ENCODE measurements at regions not wholly inside any gene's neighbourhood (a gene's known extent, or its start where the extent isn't known, plus 50 kb on each side); places are given as distances from the start of the nearest gene placed in this dataset.

- Histone ChIP-seq H3K36me3 (ENCODE audit: control insufficient read depth, insufficient read depth, low read length) (no peaks in the 10 kb centered on the region), H4K20me1 (replicated peaks; ENCODE audit: control insufficient read depth, insufficient read depth, low read length) (no peaks in the 10 kb centered on the region), H3K4me2 (ENCODE audit: insufficient read depth, low read length) (no peak overlapping the region), H2AFZ (ENCODE audit: low read depth, low read length) (no peak overlapping the region), H3K4me1 (replicated peaks in 1 of 2; ENCODE audit: control insufficient read depth in 2 of 2, insufficient read depth in 2 of 2, low read length in 2 of 2) (no peaks in the 10 kb centered on the region), H3K27me3 (ENCODE audit: control insufficient read depth in 2 of 2, insufficient read depth in 2 of 2, low read length in 2 of 2) (no peaks in the 10 kb centered on the region), H3K9me1 (ENCODE audit: control insufficient read depth, insufficient read depth, low read length) (no peaks in the 10 kb centered on the region), H3K27ac (ENCODE audit: extremely low read depth, low read depth, low read length) (no peak overlapping the region), H3K9ac (ENCODE audit: insufficient read depth in 1 of 2, low read depth in 2 of 2, low read length in 2 of 2) (no peak overlapping the region), H3K9me3 (replicated peaks; ENCODE audit: control insufficient read depth, insufficient read depth, low read depth, low read length) (no peaks in the 10 kb centered on the region), H3K79me2 (ENCODE audit: control insufficient read depth, insufficient read depth, low read length) (no peaks in the 10 kb centered on the region), H3K4me3 (no peak overlapping the region)
- 0% methylated on average over 1 of the region's 1 CpG for WGBS (ENCODE audit: insufficient coverage, low coverage, missing lambda C conversion rate)
- ChIA-PET POLR2A (no interaction called here), CTCF (ENCODE audit: low intra/inter-chr PET ratio) (no interaction called here)
- no peak for TF ChIP-seq ATF6 (CRISPR knock-in tag; IDR thresholded peaks at IDR 0.05)
- no peak for DNase-seq (ENCODE audit: extremely low read depth in 1 of 4, low spot score in 3 of 4)
- in situ Hi-C loops (cut with MboI) (no loop called here), intact Hi-C loops (cut with micrococcal nuclease) (no loop called here)
- no TSS peak for BruUV-seq (replicated peaks)
- no peak for FAIRE-seq
- no peak for ATAC-seq
Observed at GRCh38 chr5:155686131-155686530, 640.8 kb upstream of the SGCD start.

GRCh38 chr5:155689406-155689805 lies 637.6 kb upstream of the SGCD start:
- Histone ChIP-seq H3K27me3 (ENCODE audit: control insufficient read depth in 2 of 2, insufficient read depth in 2 of 2, low read length in 2 of 2) (no peaks in the 10 kb centered on the region), H3K36me3 (ENCODE audit: control insufficient read depth, insufficient read depth, low read length) (no peaks in the 10 kb centered on the region), H3K4me2 (ENCODE audit: insufficient read depth, low read length) (no peak overlapping the region), H3K79me2 (ENCODE audit: control insufficient read depth, insufficient read depth, low read length) (no peaks in the 10 kb centered on the region), H3K4me1 (replicated peaks in 1 of 2; ENCODE audit: control insufficient read depth in 2 of 2, insufficient read depth in 2 of 2, low read length in 2 of 2) (no peaks in the 10 kb centered on the region), H2AFZ (ENCODE audit: low read depth, low read length) (no peak overlapping the region), H3K9me1 (ENCODE audit: control insufficient read depth, insufficient read depth, low read length) (no peaks in the 10 kb centered on the region), H3K9me3 (replicated peaks; ENCODE audit: control insufficient read depth, insufficient read depth, low read depth, low read length) (no peaks in the 10 kb centered on the region), H3K4me3 (no peak overlapping the region), H3K27ac (ENCODE audit: extremely low read depth, low read depth, low read length) (no peak overlapping the region), H3K9ac (ENCODE audit: insufficient read depth in 1 of 2, low read depth in 2 of 2, low read length in 2 of 2) (no peak overlapping the region), H4K20me1 (replicated peaks; ENCODE audit: control insufficient read depth, insufficient read depth, low read length) (no peaks in the 10 kb centered on the region)
- BruUV-seq (replicated peaks), result no TSS peak
- WGBS (ENCODE audit: insufficient coverage, low coverage, missing lambda C conversion rate), result 0% methylated on average over 1 of the region's 1 CpG
- POLR2A ChIA-PET, result no interaction called here
- in situ Hi-C loops (cut with MboI), result no loop called here
- ATAC-seq (no peak), FAIRE-seq (no peak), DNase-seq (ENCODE audit: extremely low read depth in 1 of 4, low spot score in 3 of 4) (no peak)
- CTCF ChIA-PET (ENCODE audit: low intra/inter-chr PET ratio), result no interaction called here
- intact Hi-C loops (cut with micrococcal nuclease), result no loop called here
- TF ChIP-seq CREM (IDR thresholded peaks at IDR 0.05; ENCODE audit: low read depth) (no peak), TAL1 (IDR thresholded peaks at IDR 0.05) (no peak), ZNF277 (CRISPR knock-in tag; IDR thresholded peaks at IDR 0.05; ENCODE audit: borderline replicate concordance) (no peak)
